Right lobe of liver (tissue), 4 donors: ENCODE measurements at regions not wholly inside any gene's neighbourhood (a gene's known extent, or its start where the extent isn't known, plus 50 kb on each side); places are given as distances from the start of the nearest gene placed in this dataset.

Experiments
- CTCF ChIP-seq, 4 donors: fragments of 200-600 bp in 3 of 4; fragments of 450-650 bp in 1 of 4; IDR thresholded peaks; one replicate each; pipeline versions ENCODE4 v1.5.1 to v1.8.0; 2016 to 2022; ENCODE audit warnings: antibody characterized with exemption in 4 of 4, mild to moderate bottlenecking in 2 of 4
- POLR2A ChIP-seq: fragments of 450-650 bp; IDR thresholded peaks from one replicate; pipeline ENCODE4 v1.6.1; 2017; ENCODE audit warnings: antibody characterized with exemption, mild to moderate bottlenecking
- donor health status: DM: no; HTN: no; CAD: no.
- donor health status: DM: no; HTN: no; CAD: no.
- donor health status: DM: no; HTN: yes; CAD: no.

- TF ChIP-seq CTCF (IDR thresholded peaks at IDR 0.05) (no peak), POLR2A (no peak)
Observed at GRCh38 chr2:156891609-156892008, 365.9 kb upstream of the GALNT5 start.
